Right renal pelvis (tissue), 4 donors: ENCODE measurements at regions not wholly inside any gene's neighbourhood (a gene's known extent, or its start where the extent isn't known, plus 50 kb on each side); places are given as distances from the start of the nearest gene placed in this dataset.

Experiments
- DNase-seq, 4 donors: peaks; one replicate each; pipeline ENCODE4 v3.0.0-alpha.2; 2013; ENCODE audit warnings: low read depth in 4 of 4, low spot score in 3 of 4, missing footprints in 1 of 4

GRCh38 chr2:172658945-172659344 is 76.7 kb upstream of the RAPGEF4 start:
- DNase-seq: no peak

- DNase-seq: no peak
Observed at GRCh38 chr2:172662099-172662498, 73.5 kb upstream of the RAPGEF4 start.

- no peak for DNase-seq
Observed at GRCh38 chr2:172664766-172665165, 70.9 kb upstream of the RAPGEF4 start.

- no peak for DNase-seq
Observed at GRCh38 chr2:172667581-172668325, 67.9 kb upstream of the RAPGEF4 start.

GRCh38 chr2:172671501-172671900 is 64.1 kb upstream of the RAPGEF4 start:
- no peak for DNase-seq

- no peak for DNase-seq
Observed at GRCh38 chr2:172672114-172672513, 63.5 kb upstream of the RAPGEF4 start.

GRCh38 chr2:172673056-172673683 is 62.5 kb upstream of the RAPGEF4 start:
- no peak for DNase-seq

- DNase-seq: no peak
Observed at GRCh38 chr2:172674034-172674967, 61.3 kb upstream of the RAPGEF4 start.

- DNase-seq: no peak
Observed at GRCh38 chr2:172674968-172675303, 60.7 kb upstream of the RAPGEF4 start.

- no peak for DNase-seq
Observed at GRCh38 chr2:172677363-172677762, 58.3 kb upstream of the RAPGEF4 start.

- peak in 2 of 4 donors; percentile 10 to 37 for DNase-seq
Observed at GRCh38 chr2:172680436-172681068, 55.1 kb upstream of the RAPGEF4 start.

- no peak for DNase-seq
Observed at GRCh38 chr2:172685467-172685866, 50.2 kb upstream of the RAPGEF4 start.
